ENCODE measurements at regions not wholly inside any gene's neighbourhood (a gene's known extent, or its start where the extent isn't known, plus 50 kb on each side); places are given as distances from the start of the nearest gene placed in this dataset.

DNA sequence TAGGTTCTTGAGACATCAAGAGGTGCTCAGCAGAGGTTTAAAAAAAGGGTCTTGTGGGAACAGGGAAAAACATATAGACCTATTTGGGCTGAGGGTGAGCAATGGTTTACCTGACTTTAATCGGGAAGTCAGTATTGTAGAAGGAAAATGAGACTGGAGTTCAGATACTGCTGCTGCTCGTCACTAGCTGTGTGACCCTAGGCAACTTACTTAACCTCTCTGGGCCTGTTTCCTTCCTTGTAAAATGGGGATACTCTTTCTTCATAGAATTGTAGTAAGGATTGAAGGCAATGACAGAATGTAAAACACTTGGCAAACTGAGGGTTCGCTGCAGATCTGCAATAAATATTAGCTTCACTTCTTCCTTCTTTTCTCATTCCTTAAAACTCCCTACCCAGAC is 327.5 kb upstream of the PROK2 start:
- Mint-ChIP-seq H3K9me3 (no peaks in the 10 kb centered on the region), H3K27ac (no peak overlapping the region), H3K27me3 (ENCODE audit: insufficient read depth, low read depth, poor library complexity) (peaks cover 2% of the 10 kb centered on the region), H3K4me3 (no peak overlapping the region), H3K4me1 (peaks cover 3% of the 10 kb centered on the region; the same call in 2 of the 3 replicates), H3K36me3 (ENCODE audit: low read depth) (no peaks in the 10 kb centered on the region)
- no peak overlapping the region for H3K27ac ChIP-seq (ENCODE audit: low read depth)
- H4K20me1 ChIP-seq (replicated peaks; ENCODE audit: insufficient read depth), result no peaks in the 10 kb centered on the region
- H3K4me3 ChIP-seq, result no peak overlapping the region
- H3K79me2 ChIP-seq (replicated peaks; ENCODE audit: insufficient read depth), result no peaks in the 10 kb centered on the region
- H3K36me3 ChIP-seq (ENCODE audit: insufficient read depth), result no peaks in the 10 kb centered on the region
- TF ChIP-seq, protein P1, sequence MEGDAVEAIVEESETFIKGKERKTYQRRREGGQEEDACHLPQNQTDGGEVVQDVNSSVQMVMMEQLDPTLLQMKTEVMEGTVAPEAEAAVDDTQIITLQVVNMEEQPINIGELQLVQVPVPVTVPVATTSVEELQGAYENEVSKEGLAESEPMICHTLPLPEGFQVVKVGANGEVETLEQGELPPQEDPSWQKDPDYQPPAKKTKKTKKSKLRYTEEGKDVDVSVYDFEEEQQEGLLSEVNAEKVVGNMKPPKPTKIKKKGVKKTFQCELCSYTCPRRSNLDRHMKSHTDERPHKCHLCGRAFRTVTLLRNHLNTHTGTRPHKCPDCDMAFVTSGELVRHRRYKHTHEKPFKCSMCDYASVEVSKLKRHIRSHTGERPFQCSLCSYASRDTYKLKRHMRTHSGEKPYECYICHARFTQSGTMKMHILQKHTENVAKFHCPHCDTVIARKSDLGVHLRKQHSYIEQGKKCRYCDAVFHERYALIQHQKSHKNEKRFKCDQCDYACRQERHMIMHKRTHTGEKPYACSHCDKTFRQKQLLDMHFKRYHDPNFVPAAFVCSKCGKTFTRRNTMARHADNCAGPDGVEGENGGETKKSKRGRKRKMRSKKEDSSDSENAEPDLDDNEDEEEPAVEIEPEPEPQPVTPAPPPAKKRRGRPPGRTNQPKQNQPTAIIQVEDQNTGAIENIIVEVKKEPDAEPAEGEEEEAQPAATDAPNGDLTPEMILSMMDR (conservative IDR thresholded peaks at IDR 0.05; ENCODE audit: low read depth in 2 of 2), result no peak
- H3K9me2 ChIP-seq (ENCODE audit: insufficient read depth), result peaks cover 8% of the 10 kb centered on the region; the same call in 1 of the 2 replicates
- DNase-seq (ENCODE audit: low spot score) (no peak), ATAC-seq (no peak)
- no peak overlapping the region for H2AFZ ChIP-seq
- no peaks in the 10 kb centered on the region for H3K27me3 ChIP-seq (ENCODE audit: insufficient read depth)
- no peaks in the 10 kb centered on the region for H3K4me1 ChIP-seq (ENCODE audit: insufficient read depth)
- H3F3A ChIP-seq (replicated peaks; ENCODE audit: low read depth), result no peaks in the 10 kb centered on the region
- H3K4me2 ChIP-seq, result no peak overlapping the region

DNA sequence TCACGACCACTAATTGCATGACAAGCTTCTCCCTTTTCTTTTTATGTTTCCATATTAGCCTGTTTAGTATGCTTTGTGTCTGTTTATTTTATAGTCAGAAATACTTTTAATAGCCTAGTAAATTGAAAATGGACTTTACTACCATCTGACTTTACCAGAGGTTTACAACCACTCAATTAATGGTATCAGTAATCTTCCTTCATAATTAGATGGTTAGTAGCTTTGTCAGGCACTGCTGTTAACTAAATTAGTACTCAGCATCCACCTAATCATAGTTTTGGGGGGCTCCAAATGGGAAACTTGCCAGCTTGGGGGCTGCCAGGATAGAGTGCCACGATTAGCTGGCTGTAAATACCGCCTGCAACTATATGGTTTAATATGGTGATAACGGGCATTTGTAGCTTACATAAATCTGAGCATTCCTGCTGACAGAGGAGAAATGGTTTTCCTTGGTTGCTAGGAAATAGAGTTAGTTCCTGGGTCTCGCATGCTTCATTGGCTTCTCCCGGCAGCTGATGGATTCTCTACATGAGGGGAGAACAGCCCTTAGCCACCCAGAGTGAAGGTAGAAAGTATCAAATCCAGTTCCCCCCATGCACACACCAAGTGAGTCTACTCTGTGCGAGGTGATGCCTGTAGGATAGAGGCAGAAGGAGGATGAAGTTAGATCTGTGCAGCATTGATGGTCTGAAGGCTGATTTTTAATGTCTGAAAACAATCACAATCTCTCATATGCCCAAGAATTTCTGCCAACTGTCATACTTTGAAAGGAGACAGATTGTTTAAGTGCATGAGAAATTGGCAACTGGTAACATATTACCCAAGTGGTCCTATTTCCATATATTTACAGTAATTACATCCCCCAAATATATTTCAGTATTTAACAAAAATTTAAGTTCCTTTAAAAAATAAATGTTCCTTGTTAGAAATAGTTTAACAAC is 326.6 kb upstream of the PROK2 start:
- H3K27me3 ChIP-seq (ENCODE audit: insufficient read depth), result no peaks in the 10 kb centered on the region
- Mint-ChIP-seq H3K9me3 (no peaks in the 10 kb centered on the region), H3K36me3 (ENCODE audit: low read depth) (no peaks in the 10 kb centered on the region), H3K4me3 (no peak overlapping the region), H3K27me3 (ENCODE audit: insufficient read depth, low read depth, poor library complexity) (peaks cover 2% of the 10 kb centered on the region), H3K27ac (no peak overlapping the region), H3K4me1 (peaks cover 3% of the 10 kb centered on the region; the same call in 2 of the 3 replicates)
- no peak overlapping the region for H2AFZ ChIP-seq
- no peaks in the 10 kb centered on the region for H3F3A ChIP-seq (replicated peaks; ENCODE audit: low read depth)
- H3K4me2 ChIP-seq, result no peak overlapping the region
- H3K27ac ChIP-seq (ENCODE audit: low read depth), result no peak overlapping the region
- no peak overlapping the region for H3K4me3 ChIP-seq
- H3K36me3 ChIP-seq (ENCODE audit: insufficient read depth), result no peaks in the 10 kb centered on the region
- no peaks in the 10 kb centered on the region for H4K20me1 ChIP-seq (replicated peaks; ENCODE audit: insufficient read depth)
- ATAC-seq, result no peak
- no peaks in the 10 kb centered on the region for H3K79me2 ChIP-seq (replicated peaks; ENCODE audit: insufficient read depth)
- H3K9me2 ChIP-seq (ENCODE audit: insufficient read depth), result peaks cover 8% of the 10 kb centered on the region; the same call in 1 of the 2 replicates
- no peak for DNase-seq (ENCODE audit: low spot score)
- H3K4me1 ChIP-seq (ENCODE audit: insufficient read depth), result no peaks in the 10 kb centered on the region
- TF ChIP-seq STAT1 (IDR thresholded peaks at IDR 0.05; ENCODE audit: unreplicated experiment) (no peak), JUNB (IDR thresholded peaks at IDR 0.05; ENCODE audit: unreplicated experiment) (no peak), EZH2phosphoT487 (IDR thresholded peaks at IDR 0.05; ENCODE audit: unreplicated experiment) (no peak), EZH2 (IDR thresholded peaks at IDR 0.05; ENCODE audit: low read depth, unreplicated experiment) (no peak)
- TF ChIP-seq, protein P2, sequence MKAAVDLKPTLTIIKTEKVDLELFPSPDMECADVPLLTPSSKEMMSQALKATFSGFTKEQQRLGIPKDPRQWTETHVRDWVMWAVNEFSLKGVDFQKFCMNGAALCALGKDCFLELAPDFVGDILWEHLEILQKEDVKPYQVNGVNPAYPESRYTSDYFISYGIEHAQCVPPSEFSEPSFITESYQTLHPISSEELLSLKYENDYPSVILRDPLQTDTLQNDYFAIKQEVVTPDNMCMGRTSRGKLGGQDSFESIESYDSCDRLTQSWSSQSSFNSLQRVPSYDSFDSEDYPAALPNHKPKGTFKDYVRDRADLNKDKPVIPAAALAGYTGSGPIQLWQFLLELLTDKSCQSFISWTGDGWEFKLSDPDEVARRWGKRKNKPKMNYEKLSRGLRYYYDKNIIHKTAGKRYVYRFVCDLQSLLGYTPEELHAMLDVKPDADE (IDR thresholded peaks at IDR 0.05), result no peak
- TF ChIP-seq, protein P3, sequence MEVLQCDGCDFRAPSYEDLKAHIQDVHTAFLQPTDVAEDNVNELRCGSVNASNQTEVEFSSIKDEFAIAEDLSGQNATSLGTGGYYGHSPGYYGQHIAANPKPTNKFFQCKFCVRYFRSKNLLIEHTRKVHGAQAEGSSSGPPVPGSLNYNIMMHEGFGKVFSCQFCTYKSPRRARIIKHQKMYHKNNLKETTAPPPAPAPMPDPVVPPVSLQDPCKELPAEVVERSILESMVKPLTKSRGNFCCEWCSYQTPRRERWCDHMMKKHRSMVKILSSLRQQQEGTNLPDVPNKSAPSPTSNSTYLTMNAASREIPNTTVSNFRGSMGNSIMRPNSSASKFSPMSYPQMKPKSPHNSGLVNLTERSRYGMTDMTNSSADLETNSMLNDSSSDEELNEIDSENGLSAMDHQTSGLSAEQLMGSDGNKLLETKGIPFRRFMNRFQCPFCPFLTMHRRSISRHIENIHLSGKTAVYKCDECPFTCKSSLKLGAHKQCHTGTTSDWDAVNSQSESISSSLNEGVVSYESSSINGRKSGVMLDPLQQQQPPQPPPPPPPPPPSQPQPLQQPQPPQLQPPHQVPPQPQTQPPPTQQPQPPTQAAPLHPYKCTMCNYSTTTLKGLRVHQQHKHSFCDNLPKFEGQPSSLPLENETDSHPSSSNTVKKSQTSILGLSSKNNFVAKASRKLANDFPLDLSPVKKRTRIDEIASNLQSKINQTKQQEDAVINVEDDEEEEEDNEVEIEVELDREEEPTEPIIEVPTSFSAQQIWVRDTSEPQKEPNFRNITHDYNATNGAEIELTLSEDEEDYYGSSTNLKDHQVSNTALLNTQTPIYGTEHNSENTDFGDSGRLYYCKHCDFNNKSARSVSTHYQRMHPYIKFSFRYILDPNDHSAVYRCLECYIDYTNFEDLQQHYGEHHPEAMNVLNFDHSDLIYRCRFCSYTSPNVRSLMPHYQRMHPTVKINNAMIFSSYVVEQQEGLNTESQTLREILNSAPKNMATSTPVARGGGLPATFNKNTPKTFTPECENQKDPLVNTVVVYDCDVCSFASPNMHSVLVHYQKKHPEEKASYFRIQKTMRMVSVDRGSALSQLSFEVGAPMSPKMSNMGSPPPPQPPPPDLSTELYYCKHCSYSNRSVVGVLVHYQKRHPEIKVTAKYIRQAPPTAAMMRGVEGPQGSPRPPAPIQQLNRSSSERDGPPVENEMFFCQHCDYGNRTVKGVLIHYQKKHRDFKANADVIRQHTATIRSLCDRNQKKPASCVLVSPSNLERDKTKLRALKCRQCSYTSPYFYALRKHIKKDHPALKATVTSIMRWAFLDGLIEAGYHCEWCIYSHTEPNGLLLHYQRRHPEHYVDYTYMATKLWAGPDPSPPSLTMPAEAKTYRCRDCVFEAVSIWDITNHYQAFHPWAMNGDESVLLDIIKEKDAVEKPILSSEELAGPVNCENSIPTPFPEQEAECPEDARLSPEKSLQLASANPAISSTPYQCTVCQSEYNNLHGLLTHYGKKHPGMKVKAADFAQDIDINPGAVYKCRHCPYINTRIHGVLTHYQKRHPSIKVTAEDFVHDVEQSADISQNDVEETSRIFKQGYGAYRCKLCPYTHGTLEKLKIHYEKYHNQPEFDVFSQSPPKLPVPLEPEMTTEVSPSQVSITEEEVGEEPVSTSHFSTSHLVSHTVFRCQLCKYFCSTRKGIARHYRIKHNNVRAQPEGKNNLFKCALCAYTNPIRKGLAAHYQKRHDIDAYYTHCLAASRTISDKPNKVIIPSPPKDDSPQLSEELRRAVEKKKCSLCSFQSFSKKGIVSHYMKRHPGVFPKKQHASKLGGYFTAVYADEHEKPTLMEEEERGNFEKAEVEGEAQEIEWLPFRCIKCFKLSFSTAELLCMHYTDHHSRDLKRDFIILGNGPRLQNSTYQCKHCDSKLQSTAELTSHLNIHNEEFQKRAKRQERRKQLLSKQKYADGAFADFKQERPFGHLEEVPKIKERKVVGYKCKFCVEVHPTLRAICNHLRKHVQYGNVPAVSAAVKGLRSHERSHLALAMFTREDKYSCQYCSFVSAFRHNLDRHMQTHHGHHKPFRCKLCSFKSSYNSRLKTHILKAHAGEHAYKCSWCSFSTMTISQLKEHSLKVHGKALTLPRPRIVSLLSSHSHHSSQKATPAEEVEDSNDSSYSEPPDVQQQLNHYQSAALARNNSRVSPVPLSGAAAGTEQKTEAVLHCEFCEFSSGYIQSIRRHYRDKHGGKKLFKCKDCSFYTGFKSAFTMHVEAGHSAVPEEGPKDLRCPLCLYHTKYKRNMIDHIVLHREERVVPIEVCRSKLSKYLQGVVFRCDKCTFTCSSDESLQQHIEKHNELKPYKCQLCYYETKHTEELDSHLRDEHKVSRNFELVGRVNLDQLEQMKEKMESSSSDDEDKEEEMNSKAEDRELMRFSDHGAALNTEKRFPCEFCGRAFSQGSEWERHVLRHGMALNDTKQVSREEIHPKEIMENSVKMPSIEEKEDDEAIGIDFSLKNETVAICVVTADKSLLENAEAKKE (CRISPR knock-in tag; IDR thresholded peaks at IDR 0.05), result no peak
